Kidney (tissue), 13 donors: ENCODE measurements at regions not wholly inside any gene's neighbourhood (a gene's known extent, or its start where the extent isn't known, plus 50 kb on each side); places are given as distances from the start of the nearest gene placed in this dataset.

Source experiments
- DNase-seq, 5 donors: peaks; one replicate each; pipeline ENCODE4 v3.0.0-alpha.2; 2013 to 2020
- FAIRE-seq: peaks from 2 replicates; lab custom pipeline; 2012; peaks lifted over from hg19 to GRCh38; lab: Jason Lieb, UNC
- H3K27ac ChIP-seq, 2 donors: one replicate each; pipeline ENCODE4 v1.7.0; 2013; ENCODE audit warnings: low read depth in 2 of 2, low read length in 2 of 2, inconsistent platforms in 1 of 2
- H3K27me3 ChIP-seq: one replicate; pipeline ENCODE4 v1.7.1; 2013; ENCODE audit warnings: low read length, inconsistent platforms; ENCODE audit not compliant: control insufficient read depth, insufficient read depth
- H3K36me3 ChIP-seq, 3 donors: one replicate each; pipeline versions ENCODE4 v1.7.0 to v1.7.1; 2013; ENCODE audit warnings: low read length in 3 of 3, control low read depth in 1 of 3, inconsistent platforms in 1 of 3; ENCODE audit not compliant: insufficient read depth in 3 of 3, control insufficient read depth in 2 of 3
- H3K4me1 ChIP-seq, 3 donors: one replicate each; pipeline versions ENCODE4 v1.7.0 to v1.7.1; 2013; ENCODE audit warnings: low read length in 3 of 3, inconsistent platforms in 1 of 3, low read depth in 1 of 3; ENCODE audit not compliant: control insufficient read depth in 2 of 3, insufficient read depth in 2 of 3
- H3K4me3 ChIP-seq, 3 donors: one replicate each; pipeline versions ENCODE4 v1.7.0 to v1.8.1; 2013; ENCODE audit warnings: low read length in 3 of 3, control low read depth in 1 of 3, inconsistent platforms in 1 of 3
- H3K9ac ChIP-seq, 3 donors: one replicate each; pipeline versions ENCODE4 v1.7.0 to v1.7.1; 2013; ENCODE audit warnings: low read length in 3 of 3, control low read depth in 1 of 3, inconsistent platforms in 1 of 3
- H3K9me3 ChIP-seq, 3 donors: one replicate each; pipeline versions ENCODE4 v1.7.0 to v1.7.1; 2013; ENCODE audit warnings: low read length in 3 of 3, control low read depth in 1 of 3, inconsistent platforms in 1 of 3; ENCODE audit not compliant: control insufficient read depth in 2 of 3, insufficient read depth in 1 of 3
- CTCF ChIP-seq: IDR thresholded peaks from 3 replicates; pipeline ENCODE4 v1.5.1; 2012; ENCODE audit warnings: mild to moderate bottlenecking, moderate library complexity, borderline replicate concordance; ENCODE audit not compliant: insufficient read depth; ENCODE audit errors: extremely low read depth
- intact Hi-C: fragments of 100-400 bp; cut with DNase I; formaldehyde crosslinking; loops from one replicate; pipeline ENCODE4 v1.11.1; 2022
- donor health status: control.
- donor health status: control.
- donor health status: control.
- donor health status: control.
- donor health status: control.
- donor health status: DM: yes; HTN: yes; CAD: no.
- donor health status: Normal renal cell carcinoma (clear cell type).

- no peak overlapping the region for H3K27ac ChIP-seq
- H3K4me3 ChIP-seq: no peak overlapping the region
- no peaks in the 10 kb centered on the region for H3K27me3 ChIP-seq
- H3K36me3 ChIP-seq: no peaks in the 10 kb centered on the region
- intact Hi-C loops: no loop called here
- H3K9me3 ChIP-seq: no peaks in the 10 kb centered on the region
- no peaks in the 10 kb centered on the region for H3K4me1 ChIP-seq
- TF ChIP-seq CTCF: no peak
- H3K9ac ChIP-seq: no peak overlapping the region
- FAIRE-seq: no peak
- DNase-seq: peak in 1 of 5 donors; percentile 56
These were observed 135.9 kb upstream of the NKX1-1 start for GRCh38 chr4:1542226-1542490.

GRCh38 chr4:1541449-1542225, 135.4 kb upstream of the NKX1-1 start:
- H3K9ac ChIP-seq: no peak overlapping the region
- no peaks in the 10 kb centered on the region for H3K9me3 ChIP-seq
- no peak overlapping the region for H3K27ac ChIP-seq
- intact Hi-C loops: no loop called here
- H3K27me3 ChIP-seq: no peaks in the 10 kb centered on the region
- TF ChIP-seq CTCF: no peak
- no peaks in the 10 kb centered on the region for H3K4me1 ChIP-seq
- DNase-seq (peak in 1 of 5 donors; percentile 77), FAIRE-seq (no peak)
- no peak overlapping the region for H3K4me3 ChIP-seq
- no peaks in the 10 kb centered on the region for H3K36me3 ChIP-seq

DNA sequence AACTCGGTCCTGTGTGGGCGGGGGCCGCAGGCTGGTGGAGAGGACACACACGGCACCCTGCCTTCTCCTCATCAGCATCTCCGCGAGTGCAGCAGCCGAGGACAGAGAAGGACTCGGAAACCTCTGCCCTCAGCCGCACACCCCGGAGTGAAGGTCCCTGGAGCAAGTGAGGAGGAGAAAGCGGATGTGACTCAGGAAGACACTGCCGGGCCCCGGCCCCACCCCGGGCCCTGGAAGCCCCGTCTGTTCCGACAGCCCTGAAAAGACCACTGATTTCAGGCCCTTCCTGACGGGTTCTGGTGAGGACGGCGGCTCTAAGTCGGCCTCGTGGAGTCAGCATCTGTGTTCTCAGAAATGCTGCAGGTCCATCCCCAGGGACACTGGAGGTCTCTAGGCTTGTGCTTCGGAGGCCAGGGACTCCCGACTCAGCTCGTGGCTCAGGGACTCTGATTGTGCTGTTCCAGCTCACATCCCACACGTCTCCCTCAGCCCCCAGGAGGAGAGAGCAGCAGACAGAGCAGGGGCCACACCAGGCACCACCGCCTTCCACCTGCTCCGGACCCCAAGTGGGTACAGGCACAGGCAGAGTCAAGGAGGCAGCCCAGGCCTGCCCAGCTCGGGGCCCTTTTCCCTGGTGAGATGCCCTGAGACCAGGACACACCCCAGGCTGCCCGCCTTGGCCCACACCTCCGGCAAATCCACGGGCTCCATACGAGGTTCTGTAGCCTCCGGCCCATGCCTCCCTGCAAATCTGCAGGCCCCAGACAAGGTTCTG, 134.5 kb upstream of the NKX1-1 start:
- Histone ChIP-seq H3K4me1 (no peaks in the 10 kb centered on the region), H3K36me3 (no peaks in the 10 kb centered on the region), H3K9me3 (no peaks in the 10 kb centered on the region), H3K27me3 (no peaks in the 10 kb centered on the region), H3K4me3 (no peak overlapping the region), H3K27ac (no peak overlapping the region), H3K9ac (no peak overlapping the region)
- intact Hi-C loops: no loop called here
- no peak for FAIRE-seq
- DNase-seq: peak in 1 of 5 donors; percentile 71
- no peak for TF ChIP-seq CTCF
